GM18499 (cell line): ENCODE measurements at regions not wholly inside any gene's neighbourhood (a gene's known extent, or its start where the extent isn't known, plus 50 kb on each side); places are given as distances from the start of the nearest gene placed in this dataset.
"Not testable (repeated sequence)": the region's sequence is repeated elsewhere in the genome, so short reads cannot be mapped to it uniquely, and the experiment has no call there.

Source experiments
- ATAC-seq: cut with Tn5 transposase; IDR thresholded peaks from one replicate; pipeline ENCODE4 v1.9.1; 2021; ENCODE audit warnings: moderate number of reproducible peaks; ENCODE audit not compliant: insufficient read depth, unreplicated experiment

- ATAC-seq: no peak
These were observed 378.9 kb downstream of the CAAP1 start for GRCh38 chr9:26513730-26514129.

DNA sequence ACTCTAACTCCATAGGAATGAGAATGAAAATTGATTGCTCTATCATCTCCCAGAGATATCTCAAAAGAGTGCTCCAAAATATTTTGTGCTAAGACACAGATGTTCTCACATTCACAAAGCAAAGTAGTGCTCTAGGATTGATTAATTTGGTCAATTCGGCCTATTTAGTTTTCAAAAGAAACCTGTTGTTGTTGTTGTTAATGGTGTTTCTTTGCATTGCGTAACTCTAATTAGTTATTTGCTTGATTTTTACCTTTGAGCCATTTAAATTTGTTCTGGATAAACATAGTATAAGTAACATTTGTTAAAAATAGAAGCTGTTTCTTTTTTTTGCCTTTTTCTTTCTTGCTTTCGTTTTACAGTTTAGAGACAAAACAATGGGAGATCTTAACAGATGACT is 382.5 kb downstream of the CAAP1 start:
- no peak for ATAC-seq

DNA sequence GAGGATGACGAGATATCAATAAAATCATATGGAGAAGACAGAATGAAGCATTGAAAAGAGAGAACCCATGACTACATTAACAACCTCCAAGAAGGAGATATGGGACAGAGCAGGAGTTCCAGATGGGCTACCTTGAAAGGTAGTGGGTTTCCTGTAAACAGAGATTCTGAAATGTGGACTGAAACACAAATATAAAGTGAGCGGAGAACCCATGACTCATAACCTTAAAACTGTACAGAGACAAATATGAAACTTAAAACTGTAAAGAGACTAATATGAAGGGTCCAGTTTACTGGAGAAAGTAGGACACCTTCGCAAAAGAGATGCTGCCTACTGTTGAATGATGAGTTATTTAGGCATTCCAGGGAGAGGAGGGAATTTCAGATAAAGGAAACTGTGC is 383.7 kb downstream of the CAAP1 start:
- ATAC-seq: no peak

DNA sequence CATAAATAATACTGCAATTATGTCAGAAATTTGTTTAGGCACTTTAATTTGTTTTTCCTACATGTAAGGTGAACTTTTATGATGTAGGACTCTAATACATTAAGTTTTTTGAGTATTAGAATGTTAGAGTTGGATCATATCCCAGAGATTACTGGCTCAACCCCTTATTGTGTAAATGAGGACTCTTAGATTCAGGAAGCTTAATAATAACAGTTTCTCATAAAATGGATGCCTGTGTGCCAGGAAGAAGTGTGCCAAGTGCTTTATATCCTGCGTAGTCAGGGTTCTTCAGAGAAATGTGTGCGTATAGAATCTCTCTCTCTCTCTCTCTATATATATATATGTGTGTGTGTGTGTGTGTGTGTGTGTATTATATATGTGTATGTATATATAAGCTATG is 388.5 kb downstream of the CAAP1 start:
- no peak for ATAC-seq

DNA sequence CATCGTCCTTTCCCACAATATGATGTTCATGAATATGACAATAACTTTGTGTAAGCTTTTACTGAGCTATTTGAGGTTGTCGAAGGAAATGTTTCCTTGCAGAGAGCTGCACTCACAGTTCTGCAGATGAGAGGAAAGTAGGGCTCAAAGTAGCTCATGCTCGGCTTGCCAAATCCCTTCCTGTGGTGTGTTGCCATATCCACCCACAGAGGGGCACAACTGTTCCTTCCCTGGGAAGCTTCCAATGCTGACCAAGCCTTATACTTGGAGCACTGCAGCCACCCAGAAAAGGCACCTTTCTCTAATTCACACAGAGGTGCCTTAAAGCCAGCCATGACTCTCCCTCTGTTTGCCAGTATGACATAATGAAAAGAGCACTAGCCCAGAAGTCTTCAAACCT is 390.3 kb downstream of the CAAP1 start:
- ATAC-seq: no peak

DNA sequence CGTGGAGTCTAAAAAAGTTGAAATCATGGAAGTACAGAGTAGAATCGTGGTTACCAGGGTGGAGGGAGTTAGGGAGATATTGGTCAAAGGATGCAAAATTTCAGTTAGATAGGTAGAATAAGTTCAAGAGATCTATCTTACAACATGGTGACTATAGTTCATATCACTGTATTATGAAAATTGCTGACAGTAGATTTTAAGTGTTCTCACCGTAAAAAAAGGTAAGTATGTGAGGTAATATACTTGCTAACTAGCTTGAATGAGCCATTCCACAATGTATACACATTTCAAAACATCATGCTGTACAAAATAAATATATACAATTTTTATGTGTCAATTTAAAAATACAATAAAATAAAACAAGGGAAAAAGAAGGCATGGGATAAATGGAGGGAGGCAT is 392.1 kb downstream of the CAAP1 start:
- no peak for ATAC-seq

- not testable (repeated sequence) for ATAC-seq
These were observed 399.7 kb downstream of the CAAP1 start for GRCh38 chr9:26492608-26493521.

GRCh38 chr9:26491922-26492607 is 400.5 kb downstream of the CAAP1 start:
- not testable (repeated sequence) for ATAC-seq

DNA sequence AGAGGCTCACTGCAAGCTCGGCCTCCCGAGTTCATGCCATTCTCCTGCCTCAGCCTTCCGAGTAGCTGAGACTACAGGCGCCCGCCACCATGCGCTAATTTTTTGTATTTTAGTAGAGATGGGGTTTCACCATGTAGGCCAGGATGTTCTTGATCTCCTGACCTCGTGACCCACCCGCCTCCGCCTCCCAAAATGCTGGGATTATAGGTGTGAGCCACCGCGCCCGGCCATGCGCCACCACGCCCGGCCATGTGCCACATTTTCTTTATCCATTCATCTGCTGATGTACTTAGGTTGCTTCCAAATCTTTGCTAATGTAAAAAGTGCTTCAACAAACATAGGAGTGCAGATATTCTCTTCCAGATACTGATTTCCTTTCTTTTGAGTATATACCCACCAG is 408.6 kb downstream of the CAAP1 start:
- ATAC-seq: no peak

- ATAC-seq: no peak
These were observed 414.6 kb downstream of the CAAP1 start for GRCh38 chr9:26477963-26478362.

DNA sequence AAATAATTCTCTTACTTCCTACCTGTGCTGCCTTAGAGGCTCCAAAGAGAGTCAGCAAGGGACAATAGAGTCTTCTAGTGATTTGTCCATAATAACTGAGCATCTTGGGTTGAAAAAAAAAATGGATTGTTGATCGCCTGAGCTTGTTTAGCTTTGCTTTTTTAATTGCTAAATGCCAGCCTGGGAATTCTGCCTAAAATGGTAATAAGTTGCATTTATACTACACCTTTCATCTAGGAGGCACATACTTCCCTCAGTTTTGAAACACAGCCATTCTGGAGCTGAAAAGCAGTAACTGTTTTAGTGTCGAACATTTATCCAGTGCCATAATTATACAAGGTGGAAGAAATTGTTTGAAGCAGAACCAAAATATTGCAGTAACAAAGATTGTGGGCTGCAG is 421.3 kb downstream of the CAAP1 start:
- ATAC-seq: no peak

GRCh38 chr9:26470284-26470683 is 422.3 kb downstream of the CAAP1 start:
- ATAC-seq: no peak

- ATAC-seq: no peak
These were observed 428.8 kb downstream of the CAAP1 start for GRCh38 chr9:26463837-26464236.

GRCh38 chr9:26462751-26463150 is 429.9 kb downstream of the CAAP1 start:
- no peak for ATAC-seq

DNA sequence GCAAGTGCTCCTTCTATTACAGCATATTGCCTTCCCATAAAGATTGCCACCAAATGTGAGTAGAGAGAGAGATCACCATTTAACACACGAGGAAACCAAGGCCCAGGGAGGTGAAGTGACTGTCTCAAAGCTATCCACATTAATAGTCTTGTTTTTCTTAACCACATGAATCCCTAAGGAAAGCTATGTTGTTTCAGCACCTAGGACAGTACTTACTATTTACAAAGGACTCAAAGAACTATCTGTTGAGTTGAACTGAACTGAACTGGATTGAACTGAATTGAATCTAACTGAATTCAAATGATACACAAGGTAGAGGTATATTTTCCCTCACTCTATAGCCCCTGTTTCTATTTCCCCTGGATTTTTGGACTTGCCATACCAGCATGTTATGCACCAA is 430.4 kb downstream of the CAAP1 start:
- no peak for ATAC-seq

DNA sequence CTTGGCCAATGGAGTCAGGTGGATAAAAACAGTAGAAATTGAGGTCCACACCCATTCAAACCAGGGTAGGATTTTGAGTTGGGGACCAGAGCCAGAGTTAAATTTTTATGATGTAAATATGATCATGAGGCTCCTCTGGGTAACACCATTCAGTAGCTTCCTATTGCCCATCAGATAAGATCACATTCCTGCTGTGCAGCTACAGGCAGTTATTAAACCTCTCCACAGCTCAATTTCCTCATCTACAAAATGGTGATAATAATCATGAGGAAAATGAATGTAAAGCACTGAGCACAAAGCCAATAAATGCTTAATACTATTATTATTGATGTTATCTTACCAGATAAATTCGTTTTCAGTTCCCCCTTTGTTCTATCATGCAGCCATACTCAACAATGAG is 432.0 kb downstream of the CAAP1 start:
- ATAC-seq: no peak

- ATAC-seq: no peak
These were observed 432.6 kb downstream of the CAAP1 start for GRCh38 chr9:26459959-26460358.

DNA sequence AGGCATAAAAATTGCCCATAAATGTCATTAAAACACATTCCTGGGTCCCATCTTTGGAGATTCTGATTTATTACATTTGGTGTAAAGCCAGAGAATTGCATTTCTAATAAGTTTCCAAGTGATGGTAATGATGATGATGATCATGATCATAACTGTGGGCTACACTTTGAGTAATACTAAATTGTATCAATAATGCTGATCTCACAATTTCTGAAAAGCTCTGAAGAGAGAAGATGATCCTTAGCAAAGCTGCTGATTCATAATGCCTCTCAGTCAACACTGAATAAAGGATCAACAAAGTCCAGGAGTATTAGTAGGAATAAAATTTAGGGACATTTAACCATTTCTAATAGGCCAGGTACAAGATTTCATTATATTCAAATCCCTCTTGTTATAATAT is 434.5 kb downstream of the CAAP1 start:
- no peak for ATAC-seq

DNA sequence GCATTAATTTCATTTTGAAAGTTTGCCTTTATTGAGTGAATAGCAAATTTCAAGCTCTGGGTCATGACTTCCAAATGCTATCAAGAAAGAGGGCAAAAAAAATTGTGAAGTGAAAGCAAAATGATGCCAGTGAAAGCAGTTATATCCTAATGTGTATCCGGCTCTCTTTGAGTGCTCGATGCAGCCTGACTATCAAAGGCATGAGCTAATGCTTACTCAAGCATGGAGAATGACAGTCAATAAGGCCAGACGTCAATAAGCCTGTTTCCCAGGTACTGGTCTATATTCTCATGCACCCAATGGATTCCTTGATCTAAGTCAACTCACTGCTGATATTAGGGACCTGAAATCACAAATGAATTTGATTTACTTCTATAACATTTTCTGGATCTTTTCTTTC is 435.5 kb downstream of the CAAP1 start:
- no peak for ATAC-seq

- no peak for ATAC-seq
These were observed 453.5 kb downstream of the CAAP1 start for GRCh38 chr9:26439061-26439624.

GRCh38 chr9:26437056-26437711 is 455.4 kb downstream of the CAAP1 start:
- no peak for ATAC-seq
